ENCODE measurements at regions not wholly inside any gene's neighbourhood (a gene's known extent, or its start where the extent isn't known, plus 50 kb on each side); places are given as distances from the start of the nearest gene placed in this dataset.

- Histone ChIP-seq H2BK5ac (ENCODE audit: insufficient read length, low read length) (no peak overlapping the region), H2AK5ac (ENCODE audit: insufficient read length, low read length) (no peak overlapping the region), H4K5ac (ENCODE audit: insufficient read length, low read depth, low read length) (no peak overlapping the region), H3K56ac (ENCODE audit: insufficient read length, low read depth, low read length) (no peak overlapping the region), H3K79me2 (ENCODE audit: insufficient read depth, low read length) (no peaks in the 10 kb centered on the region), H3K14ac (ENCODE audit: insufficient read depth, low read length) (no peak overlapping the region), H4K20me1 (ENCODE audit: control insufficient read depth, insufficient read depth, insufficient read length) (no peaks in the 10 kb centered on the region), H2BK15ac (ENCODE audit: low read depth, low read length) (no peak overlapping the region), H3K4me2 (ENCODE audit: insufficient read depth, insufficient read length, low read length) (no peak overlapping the region), H3T11ph (ENCODE audit: low read length) (no peak overlapping the region), H3K23me2 (ENCODE audit: insufficient read length, low read depth, low read length, poor library complexity, severe bottlenecking) (no peaks in the 10 kb centered on the region), H4K8ac (replicated peaks; ENCODE audit: insufficient read length, low read depth, low read length) (no peak overlapping the region), H3K9me3 (ENCODE audit: control insufficient read depth, low read depth, low read length) (no peaks in the 10 kb centered on the region), H2BK120ac (ENCODE audit: low read depth, low read length, poor library complexity, severe bottlenecking) (no peak overlapping the region), H2BK20ac (ENCODE audit: low read depth, low read length, poor library complexity, severe bottlenecking) (no peak overlapping the region), H3K79me1 (ENCODE audit: insufficient read depth, low read depth, low read length, poor library complexity, severe bottlenecking) (no peaks in the 10 kb centered on the region), H3K27ac (ENCODE audit: insufficient read length, low read depth, low read length) (no peak overlapping the region), H3K4me1 (ENCODE audit: insufficient read depth, low read length) (peaks cover 3% of the 10 kb centered on the region; the same call in 1 of the 2 replicates), H3K27me3 (ENCODE audit: insufficient read depth, low read length) (no peaks in the 10 kb centered on the region), H3K9ac (ENCODE audit: extremely low read depth, insufficient read length, low read length) (no peak overlapping the region), H3K4ac (ENCODE audit: low read depth, low read length) (no peak overlapping the region), H3K18ac (ENCODE audit: insufficient read length, low read depth, low read length) (no peak overlapping the region), H2BK12ac (ENCODE audit: insufficient read length, low read depth, low read length) (no peak overlapping the region), H3K23ac (ENCODE audit: insufficient read length, low read depth, low read length) (no peak overlapping the region), H4K91ac (ENCODE audit: insufficient read length, low read depth, low read length) (no peak overlapping the region), H2AFZ (ENCODE audit: low read length) (no peak overlapping the region)
- H3K9me3 Mint-ChIP-seq, result no peaks in the 10 kb centered on the region
- H3K27ac Mint-ChIP-seq, result no peak overlapping the region
- H3K4me3 Mint-ChIP-seq, result no peak overlapping the region
- TF ChIP-seq, protein P1, sequence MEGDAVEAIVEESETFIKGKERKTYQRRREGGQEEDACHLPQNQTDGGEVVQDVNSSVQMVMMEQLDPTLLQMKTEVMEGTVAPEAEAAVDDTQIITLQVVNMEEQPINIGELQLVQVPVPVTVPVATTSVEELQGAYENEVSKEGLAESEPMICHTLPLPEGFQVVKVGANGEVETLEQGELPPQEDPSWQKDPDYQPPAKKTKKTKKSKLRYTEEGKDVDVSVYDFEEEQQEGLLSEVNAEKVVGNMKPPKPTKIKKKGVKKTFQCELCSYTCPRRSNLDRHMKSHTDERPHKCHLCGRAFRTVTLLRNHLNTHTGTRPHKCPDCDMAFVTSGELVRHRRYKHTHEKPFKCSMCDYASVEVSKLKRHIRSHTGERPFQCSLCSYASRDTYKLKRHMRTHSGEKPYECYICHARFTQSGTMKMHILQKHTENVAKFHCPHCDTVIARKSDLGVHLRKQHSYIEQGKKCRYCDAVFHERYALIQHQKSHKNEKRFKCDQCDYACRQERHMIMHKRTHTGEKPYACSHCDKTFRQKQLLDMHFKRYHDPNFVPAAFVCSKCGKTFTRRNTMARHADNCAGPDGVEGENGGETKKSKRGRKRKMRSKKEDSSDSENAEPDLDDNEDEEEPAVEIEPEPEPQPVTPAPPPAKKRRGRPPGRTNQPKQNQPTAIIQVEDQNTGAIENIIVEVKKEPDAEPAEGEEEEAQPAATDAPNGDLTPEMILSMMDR (conservative IDR thresholded peaks at IDR 0.05), result no peak
- no peaks in the 10 kb centered on the region; the same call in 1 of the 2 replicates for H3K27me3 Mint-ChIP-seq (ENCODE audit: low read depth)
- no peak for DNase-seq
- H3K4me1 Mint-ChIP-seq, result peaks cover 18% of the 10 kb centered on the region in 2 experiments
- no CpG with 5 or more reads among the region's 4 CpGs for WGBS (ENCODE audit: extremely low coverage, insufficient read length, low lambda C conversion rate)
- H3K36me3 Mint-ChIP-seq (ENCODE audit: insufficient read depth in 1 of 3, low read depth in 3 of 3), result no peaks in the 10 kb centered on the region
Observed at GRCh38 chr5:72618708-72619107, 111.5 kb upstream of the ZNF366 start.

All from H9 (cell line).